HuH-7.5 (cell line): ENCODE measurements at regions not wholly inside any gene's neighbourhood (a gene's known extent, or its start where the extent isn't known, plus 50 kb on each side); places are given as distances from the start of the nearest gene placed in this dataset.
"Not testable (repeated sequence)": the region's sequence is repeated elsewhere in the genome, so short reads cannot be mapped to it uniquely, and the experiment has no call there.

Experiments
- DNase-seq: peaks from one replicate; pipeline ENCODE4 v3.0.0; 2011; ENCODE audit warnings: low spot score

GRCh38 chr13:101003566-101003965, 329.0 kb upstream of the TMTC4 start:
- DNase-seq = no peak

DNA sequence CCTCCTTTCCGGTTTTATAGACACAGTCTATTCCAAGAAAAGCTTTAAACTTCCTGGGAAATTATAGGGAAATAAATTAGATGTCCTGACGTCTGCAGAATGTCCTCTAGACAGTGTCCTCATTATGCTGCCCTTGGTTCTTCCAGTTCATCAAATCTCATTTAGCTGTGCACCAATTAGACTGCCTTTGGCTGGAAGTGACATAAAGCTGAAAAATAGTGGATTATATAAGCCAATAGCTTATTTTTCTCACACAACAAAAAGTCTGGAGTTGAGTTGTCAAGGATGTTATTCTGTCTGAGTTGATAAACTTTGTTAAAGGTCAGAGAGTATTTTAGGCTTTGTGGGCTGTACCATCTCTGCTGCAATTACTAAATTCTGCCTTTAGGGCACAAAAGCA, 314.8 kb upstream of the TMTC4 start:
- no peak for DNase-seq

GRCh38 chr13:100988921-100989320, 314.3 kb upstream of the TMTC4 start:
- DNase-seq = no peak

GRCh38 chr13:100987948-100988347, 313.4 kb upstream of the TMTC4 start:
- no peak for DNase-seq

GRCh38 chr13:100986571-100986970, 312.0 kb upstream of the TMTC4 start:
- no peak for DNase-seq

- DNase-seq = no peak
Observed at GRCh38 chr13:100984085-100984705, 309.6 kb upstream of the TMTC4 start.

DNA sequence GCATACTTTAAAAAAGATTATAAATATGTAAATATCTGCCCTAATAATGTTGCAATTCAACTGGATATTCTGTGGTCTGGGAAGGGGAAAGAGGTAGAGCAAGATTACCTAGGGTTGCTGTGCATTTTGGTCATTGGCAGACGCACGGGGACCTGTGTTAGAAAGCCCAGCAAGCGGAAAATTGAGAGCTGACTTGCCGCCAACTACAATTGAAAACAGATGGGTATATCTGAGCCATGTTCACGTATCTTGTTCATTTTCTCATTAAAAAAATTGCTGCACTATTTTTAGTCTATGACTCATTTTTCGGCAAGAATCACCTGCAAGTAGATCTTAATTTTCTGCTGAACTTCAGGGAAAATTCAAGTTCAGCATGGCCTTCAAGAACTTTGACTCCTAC, 308.5 kb upstream of the TMTC4 start:
- DNase-seq = no peak

DNA sequence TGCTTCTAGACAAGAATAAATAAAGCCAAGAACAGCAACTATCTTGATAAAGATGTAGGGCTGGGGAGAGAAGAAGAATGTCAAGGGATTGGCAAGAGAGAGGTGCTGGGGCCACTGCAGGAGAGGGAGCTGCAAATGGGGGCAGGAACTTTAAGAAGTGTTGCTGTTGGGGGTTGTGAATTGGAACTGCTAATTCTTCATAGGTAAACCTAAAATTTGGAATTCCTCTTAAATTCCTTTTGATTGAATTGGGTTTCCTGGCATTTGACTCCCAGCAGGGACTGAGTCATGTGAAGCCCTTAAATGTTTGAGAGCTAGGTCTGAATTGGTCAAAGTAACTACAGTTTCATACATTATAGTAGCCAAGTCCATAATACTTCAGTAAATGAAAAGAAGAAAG, 305.6 kb upstream of the TMTC4 start:
- no peak for DNase-seq

GRCh38 chr13:100977841-100978240, 303.2 kb upstream of the TMTC4 start:
- DNase-seq = no peak

DNA sequence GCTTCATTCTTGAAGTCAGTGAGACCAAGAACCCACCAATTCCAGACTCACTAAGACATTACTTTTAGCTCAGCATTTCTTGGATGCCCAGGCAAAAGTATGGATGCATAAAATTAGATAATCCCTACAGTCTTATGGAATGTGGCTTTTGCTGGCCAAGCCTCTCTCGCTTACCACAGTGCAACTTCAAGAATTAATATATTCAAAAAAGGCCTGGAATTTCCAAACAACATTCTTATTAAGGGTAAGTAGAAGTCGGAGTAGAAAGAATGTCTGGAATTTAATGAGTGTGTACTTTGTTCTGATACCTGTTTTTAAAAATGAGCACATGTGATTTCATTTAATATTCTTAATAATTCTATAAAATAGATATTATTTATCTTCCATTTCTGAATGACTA, 302.4 kb upstream of the TMTC4 start:
- no peak for DNase-seq

DNA sequence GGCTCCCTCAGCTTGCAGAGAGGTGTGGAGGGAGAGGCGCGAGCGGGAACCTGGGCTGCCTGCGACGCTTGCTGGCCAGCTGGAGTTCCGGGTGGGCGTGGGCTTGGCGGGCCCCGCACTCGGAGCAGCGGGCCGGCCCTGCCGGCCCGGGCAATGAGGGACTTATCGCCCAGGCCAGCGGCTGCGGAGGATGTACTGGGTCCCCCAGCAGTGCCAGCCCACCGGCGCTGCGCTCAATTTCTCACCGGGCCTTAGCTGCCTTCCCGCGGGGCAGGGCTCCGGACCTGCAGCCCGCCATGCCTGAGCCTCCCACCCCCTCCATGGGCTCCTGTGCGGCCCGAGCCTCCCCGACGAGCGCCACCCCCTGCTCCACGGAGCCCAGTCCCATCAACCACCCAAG, 301.1 kb upstream of the TMTC4 start:
- not testable (repeated sequence) for DNase-seq

DNA sequence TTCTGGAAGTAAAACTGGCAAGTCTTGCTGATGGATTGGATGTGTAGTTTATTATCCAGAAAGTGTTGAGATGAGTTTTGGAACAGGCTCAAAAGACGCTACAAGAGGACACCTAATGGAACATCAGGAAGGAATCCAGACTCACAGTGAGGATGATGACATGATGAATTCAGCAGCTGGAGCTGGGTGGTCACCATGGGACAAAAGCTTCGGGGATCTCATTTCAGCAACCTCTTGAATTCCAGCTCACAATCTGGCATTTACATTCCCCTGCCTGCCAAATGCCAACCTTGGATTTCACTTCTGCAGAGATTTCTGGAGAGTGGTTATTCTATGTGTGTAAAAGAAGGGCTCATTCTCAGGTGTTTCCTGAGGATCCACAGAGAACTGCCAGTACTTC, 288.0 kb upstream of the TMTC4 start:
- no peak for DNase-seq

GRCh38 chr13:100961186-100961585, 286.6 kb upstream of the TMTC4 start:
- DNase-seq = no peak

DNA sequence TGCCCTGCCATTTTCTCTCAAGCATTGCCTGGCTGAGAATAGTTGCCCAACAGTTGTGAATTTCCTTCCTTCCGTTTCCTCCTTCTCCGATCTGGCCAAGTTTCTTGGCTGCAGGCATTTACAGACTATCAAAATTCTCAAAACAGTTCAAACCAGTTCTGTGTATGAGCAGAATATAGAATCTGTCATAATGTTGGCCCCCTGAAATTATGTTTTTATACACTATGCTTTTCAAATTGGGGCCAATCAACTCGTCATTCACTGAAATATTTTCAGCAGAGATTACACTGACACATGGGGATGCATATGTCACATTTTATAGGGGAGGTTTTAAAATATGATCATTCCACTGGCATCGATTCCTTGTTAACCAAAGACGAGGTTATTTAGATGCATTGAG, 284.2 kb upstream of the TMTC4 start:
- DNase-seq = no peak

DNA sequence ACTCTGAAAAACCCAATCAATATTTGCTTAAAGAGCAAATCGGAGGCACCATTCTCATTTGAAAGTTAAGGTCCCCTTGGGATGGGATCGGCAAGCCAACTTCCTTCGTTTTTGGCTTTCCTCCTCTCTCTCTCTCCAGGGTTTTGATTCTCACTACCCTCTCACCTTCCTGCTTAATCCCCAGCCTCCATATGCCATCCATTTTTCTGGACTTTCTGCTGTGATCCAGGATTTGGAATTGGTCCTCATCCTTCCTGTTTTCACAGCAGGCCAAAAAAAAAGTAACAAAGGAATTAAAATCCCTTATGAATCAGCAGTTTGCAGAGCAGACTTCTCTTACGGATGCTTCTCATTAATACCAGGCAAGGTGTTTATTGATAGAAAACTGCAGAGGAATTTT, 283.1 kb upstream of the TMTC4 start:
- DNase-seq = no peak

GRCh38 chr13:100954430-100955305, 280.1 kb upstream of the TMTC4 start:
- no peak for DNase-seq

DNA sequence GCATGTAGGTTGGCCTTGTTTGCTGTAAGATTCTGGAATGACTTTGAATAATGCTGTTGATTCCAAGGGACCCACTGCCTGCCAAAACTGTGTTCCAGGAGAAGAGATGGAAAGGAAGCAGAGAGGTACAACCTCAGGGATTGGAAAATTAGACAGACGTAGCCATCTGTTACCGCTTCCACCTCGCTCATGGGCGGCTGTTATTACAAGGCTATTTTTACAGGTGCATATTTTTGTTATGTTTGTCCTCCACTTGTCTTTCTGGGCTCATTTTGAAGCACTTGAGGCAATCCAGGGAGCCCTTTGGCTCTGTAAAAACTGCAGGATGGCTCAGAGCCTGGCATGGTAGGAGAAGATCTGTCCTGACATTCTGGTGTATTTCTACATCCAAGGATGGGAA, 276.4 kb upstream of the TMTC4 start:
- no peak for DNase-seq

DNA sequence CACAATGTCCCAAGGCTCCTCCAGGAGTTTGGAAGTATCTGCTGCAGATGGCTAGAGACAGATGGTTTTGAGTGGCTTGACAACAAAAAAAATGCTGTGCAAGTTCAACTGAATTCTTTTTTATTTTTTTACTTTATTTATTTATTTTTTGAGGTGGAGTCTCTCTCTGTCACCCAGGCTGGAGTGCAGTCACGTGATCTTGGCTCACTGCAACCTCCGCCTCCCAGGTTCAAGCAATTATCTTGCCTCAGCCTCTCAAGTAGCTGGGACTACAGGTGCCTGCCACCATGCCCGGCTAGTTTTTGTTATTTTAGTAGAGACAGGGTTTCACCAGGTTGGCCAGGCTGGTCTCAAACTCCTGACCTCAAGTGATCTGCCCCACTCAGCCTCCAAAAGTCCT, 274.3 kb upstream of the TMTC4 start:
- DNase-seq = not testable (repeated sequence)

- DNase-seq = no peak
Observed at GRCh38 chr13:100946588-100946987, 272.0 kb upstream of the TMTC4 start.

DNA sequence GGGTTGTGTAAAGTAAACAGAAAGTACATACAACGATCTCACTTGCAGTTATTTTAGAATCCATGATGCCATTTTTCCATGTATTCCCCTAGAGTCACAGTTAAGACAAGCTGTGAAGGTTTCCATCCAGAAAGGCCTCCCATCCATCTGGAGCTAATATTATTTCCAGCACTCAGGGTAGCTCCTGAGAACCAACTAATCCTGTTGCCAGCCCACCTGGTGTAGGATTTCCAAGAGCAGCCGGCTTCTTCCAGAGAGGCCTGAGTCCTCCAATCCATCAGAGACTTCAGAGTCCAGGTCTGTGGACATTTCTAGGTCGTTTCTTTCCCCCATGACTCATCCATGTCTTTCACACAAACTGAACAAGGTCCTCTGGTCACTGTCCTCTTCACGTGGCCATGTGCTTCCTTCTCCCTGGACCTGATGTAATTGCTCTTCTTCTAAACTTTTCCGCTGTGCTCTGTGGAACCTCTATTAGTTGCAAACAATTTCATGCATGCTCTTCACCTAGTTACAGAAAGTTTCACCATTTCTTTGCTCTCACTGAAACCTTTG, 270.3 kb upstream of the TMTC4 start:
- DNase-seq = no peak

DNA sequence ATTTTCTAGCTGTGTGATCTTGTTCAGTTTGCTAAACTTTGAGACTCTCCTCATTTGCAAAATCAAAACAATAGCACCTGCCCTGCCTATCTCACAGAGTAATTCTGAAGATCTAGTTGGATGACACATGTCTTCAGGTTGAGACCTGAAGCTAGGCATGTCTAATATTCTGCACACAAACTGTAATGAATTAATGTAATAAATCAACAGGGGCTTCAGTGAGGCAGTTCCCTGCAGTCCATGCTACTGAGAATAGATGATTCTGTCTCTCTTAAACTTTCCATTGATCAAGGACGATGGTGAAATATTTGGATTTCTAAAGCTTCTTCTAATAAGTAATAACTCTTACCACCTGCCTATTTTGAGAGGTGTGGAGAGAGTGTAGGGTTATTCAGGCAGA, 268.1 kb upstream of the TMTC4 start:
- DNase-seq = no peak

DNA sequence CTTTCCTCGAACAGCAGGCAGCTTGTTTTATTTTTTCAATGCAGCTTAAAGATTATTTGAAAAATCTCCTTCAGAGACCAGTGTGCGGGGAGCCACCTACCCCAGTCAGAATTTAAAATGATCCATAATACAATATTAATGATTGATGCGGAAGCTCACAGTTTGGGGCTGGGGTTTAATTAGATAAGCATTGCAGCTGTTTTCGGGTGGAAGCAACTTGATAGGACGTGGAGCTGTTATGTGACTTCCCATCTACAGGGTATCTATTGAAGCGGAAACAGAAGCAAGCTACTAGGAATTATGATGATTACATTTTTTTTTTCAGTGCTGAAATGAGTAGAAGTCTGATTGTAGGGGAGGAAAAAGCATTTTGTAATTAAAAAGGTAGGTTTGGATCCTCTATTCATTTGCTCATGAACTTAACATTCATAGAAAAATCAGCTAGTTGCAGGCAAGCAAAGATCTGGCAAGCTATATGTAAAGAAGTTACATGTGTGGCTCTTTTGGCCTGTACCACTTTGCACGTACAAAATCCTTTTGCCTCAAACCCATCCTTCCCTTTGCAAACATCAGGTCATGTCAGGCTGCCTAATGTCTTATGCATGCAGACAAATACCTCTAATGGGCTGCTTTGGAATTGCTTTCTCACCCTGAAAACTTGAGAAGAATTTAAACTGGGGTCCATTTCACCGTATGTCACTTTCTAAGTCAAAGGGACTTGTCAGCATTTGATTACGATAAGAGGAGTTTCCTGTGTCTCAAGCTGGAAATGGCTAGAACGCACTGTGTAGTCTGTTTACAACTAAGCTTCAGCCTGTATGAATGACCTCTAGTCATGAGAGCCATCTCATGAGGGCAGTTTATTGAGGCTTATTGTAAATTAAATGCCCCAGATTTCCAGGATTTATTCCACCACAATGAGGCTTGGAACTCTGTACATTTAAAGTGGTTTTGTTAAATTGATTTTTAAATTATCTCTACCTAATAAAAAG, 267.1 kb upstream of the TMTC4 start:
- no peak for DNase-seq
